GM19395 (cell line): ENCODE measurements at regions not wholly inside any gene's neighbourhood (a gene's known extent, or its start where the extent isn't known, plus 50 kb on each side); places are given as distances from the start of the nearest gene placed in this dataset.
"Not testable (repeated sequence)": the region's sequence is repeated elsewhere in the genome, so short reads cannot be mapped to it uniquely, and the experiment has no call there.

Experiments used
- ATAC-seq: cut with Tn5 transposase; IDR thresholded peaks from one replicate; pipeline ENCODE4 v1.9.1; 2021; ENCODE audit warnings: mild to moderate bottlenecking, moderate library complexity; ENCODE audit not compliant: unreplicated experiment

DNA sequence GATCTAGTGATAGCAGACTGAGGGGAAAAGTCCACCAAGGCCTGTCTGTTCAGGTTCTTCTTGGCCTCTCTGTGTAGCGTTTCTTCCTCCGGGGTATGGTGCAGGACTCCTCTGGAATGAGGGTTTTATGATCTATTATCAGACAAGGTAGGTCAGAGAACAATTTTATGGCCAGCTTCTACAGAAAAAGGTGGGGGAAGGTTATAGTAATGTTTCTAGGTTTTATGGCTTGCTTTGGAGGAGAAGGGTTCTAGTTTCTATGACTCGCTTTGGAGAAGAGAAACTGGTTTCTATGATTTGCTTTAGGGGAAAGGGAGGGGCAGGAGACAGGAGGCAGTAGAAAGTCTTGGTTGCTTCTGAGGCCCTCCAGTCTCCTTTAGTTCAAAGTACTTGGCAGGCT, 144.8 kb upstream of the LAMA2 start:
- peak; percentile 92 for ATAC-seq

GRCh38 chr6:128736780-128737179, 146.2 kb upstream of the LAMA2 start:
- no peak for ATAC-seq

GRCh38 chr6:128731249-128732165, 151.4 kb upstream of the LAMA2 start:
- ATAC-seq: no peak

DNA sequence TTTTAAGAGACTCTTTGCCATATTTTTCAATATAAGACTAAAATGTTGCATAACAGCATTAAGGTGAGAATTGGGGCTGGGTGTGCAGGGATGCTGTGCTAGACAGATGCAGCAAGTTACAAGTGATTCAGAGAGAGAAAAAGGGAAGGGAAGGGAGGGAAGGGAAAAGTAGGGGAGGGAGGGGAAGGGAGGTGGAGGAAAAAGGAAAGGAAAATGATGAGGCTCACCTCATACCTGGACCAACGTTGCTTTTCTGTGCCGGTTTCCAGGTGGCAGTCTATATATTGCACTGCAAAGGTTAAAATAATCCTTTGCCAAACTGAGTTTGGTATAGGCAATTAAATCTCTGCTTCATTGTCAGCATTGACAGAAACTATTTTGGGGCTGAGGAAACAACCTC, 155.4 kb upstream of the LAMA2 start:
- no peak for ATAC-seq

DNA sequence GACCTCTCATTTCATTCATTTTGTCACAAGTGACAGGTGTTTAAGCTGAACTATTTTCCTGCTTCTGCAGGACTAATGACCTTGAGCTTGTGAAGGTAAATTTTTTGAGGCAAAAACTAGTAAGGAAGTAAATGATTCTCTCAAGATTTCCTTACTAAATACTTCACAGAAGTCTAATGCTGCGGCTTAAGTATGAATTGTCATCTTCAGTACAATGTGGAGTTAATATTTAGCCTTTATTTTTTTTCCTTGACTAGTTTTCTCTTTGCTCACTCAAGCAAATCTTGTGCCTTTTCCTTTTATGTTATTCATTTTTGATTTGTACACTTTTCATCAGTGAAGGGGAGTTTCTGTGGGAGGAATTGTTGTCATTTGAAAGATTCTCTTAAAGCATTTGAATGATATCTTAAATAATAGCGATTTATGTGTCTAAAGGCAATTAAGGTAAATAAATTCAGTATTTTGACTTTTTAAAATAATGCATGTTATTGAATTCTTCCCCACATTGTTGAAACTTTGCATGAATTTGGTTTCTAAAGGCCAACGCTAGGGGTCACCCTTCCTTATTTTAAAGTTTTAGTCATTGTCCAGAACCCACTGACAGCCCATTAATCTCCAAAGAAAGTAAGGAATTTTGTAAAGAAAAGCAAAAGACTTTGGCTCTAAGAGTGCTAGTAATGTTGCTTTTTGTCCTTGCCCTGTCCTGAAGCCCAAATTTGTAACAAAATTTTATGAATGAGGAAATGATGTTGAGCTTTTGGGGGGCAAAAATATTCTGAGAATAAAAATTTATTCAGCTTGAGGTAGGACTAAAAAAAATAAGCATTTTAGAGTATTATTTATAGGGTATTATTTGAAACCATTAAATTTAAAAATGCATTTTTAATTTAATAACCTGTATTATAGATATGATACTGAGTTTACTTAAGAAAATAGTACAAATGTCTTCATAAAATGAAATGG, 157.4 kb upstream of the LAMA2 start:
- peak; percentile 58 for ATAC-seq

DNA sequence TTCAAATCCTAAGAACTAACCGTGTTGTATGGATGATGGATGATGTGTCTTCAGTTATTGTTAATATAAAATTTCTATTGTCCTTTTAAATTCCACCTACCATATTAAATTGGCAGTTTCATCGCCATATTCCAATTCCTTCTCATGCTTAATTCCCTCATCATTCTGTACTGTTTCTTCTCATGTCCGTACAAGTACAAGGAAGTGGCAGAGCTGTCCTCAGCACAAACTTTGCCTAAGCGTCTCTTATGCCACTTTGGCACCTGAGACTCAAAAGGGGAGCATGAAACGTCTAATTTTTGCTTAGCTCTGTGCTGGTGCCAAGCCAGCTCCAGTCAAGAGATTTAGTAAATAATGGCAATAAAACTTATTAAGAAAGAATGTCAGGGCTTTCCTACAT, 158.2 kb upstream of the LAMA2 start:
- ATAC-seq: no peak

GRCh38 chr6:128723667-128724066, 159.3 kb upstream of the LAMA2 start:
- ATAC-seq: no peak

- no peak for ATAC-seq
Measured at GRCh38 chr6:128720891-128721290, 162.0 kb upstream of the LAMA2 start.

DNA sequence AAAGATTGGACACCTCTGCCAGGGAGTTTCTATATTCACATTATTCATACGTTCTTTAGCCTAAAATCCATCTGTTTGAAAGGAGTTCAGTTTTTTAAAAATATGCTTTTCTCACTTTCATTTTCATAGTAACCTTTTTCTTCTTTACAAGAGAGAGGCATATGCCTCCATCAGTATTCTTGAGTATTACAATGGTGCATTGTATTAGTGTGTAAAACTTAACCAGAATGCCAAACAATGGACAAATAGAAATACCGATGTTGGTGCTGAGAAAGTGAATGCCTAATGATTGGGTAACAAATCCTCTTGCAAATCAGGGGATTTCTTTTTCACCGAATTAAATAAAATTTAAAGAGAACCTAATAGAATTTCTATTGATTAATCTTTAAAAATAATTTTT, 163.2 kb upstream of the LAMA2 start:
- no peak for ATAC-seq

DNA sequence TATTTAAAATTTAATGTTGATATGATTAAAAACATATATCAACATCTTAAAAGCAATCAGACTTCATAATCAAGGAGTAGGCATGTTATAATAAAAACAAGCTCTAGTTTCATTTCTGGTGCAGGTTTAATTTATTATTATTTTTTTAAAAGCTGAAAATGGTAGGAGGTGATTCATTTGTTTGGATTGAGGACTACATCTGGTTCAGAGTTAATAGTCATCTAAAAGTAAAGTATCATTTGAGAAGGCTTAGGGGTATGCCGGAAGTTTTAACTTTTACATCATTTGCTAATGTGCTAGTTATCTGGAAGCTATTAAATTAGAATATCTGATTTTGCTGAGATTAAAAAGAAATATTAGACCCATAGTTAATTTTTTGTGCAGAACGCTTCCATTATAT, 169.5 kb upstream of the LAMA2 start:
- no peak for ATAC-seq

GRCh38 chr6:128712898-128713297, 170.0 kb upstream of the LAMA2 start:
- no peak for ATAC-seq

DNA sequence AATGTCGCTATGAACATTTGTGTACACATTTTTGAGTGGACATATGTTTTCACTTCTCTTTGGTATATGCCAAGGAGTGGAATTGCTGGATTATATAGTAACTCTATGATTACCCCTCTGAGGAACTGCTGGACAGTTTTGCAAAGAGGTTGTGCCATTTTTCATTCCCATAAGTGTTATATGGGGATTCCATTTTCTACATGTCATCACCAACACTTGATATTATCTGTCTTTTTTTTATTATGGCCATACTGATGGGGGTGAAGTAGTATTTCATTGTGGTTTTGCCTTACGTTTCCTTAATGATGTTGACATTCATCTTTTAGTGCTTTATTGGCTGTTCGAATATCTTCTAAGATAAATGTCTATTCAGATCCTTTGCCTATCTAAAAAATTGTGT, 171.8 kb upstream of the LAMA2 start:
- no peak for ATAC-seq

GRCh38 chr6:128710315-128710714, 172.6 kb upstream of the LAMA2 start:
- ATAC-seq: no peak

DNA sequence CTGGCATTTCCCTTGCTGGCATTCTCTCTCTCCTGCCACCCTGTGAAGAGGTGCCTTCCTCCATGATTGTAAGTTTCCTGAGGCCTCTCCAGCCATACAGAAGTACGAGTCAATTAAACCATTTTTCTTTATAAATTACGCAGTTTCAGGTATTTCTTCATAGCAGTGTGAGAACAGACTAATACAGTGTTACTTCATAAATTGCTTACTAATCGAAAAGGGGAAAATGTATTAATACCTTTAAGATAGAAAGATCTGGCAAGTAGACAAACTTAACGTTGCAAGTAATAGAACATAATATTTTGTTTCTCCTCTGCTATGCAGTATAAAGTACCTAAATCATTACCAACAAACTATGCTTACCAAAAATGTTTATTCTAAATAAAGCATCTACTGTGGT, 178.3 kb upstream of the LAMA2 start:
- ATAC-seq: no peak

DNA sequence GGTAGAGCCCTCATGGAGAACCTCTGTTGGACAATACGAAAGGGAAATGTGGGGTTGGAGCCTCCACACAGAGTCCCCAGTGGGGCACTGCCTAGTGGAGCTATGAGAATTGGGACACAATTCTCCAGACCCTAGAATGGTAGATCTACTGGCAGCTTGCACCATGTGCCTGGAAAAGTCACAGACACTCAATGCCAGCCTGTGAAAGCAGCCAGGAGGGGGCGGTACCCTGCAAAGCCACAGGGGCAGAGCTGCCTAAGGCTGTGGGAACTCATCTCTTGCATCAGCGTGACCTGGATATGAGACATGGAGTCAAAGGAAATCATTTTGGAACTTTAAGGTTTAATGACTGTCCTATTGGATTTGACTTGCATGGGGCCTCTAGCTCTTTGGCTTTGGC, 179.1 kb upstream of the LAMA2 start:
- not testable (repeated sequence) for ATAC-seq

- ATAC-seq: no peak
Measured at GRCh38 chr6:128696691-128697689, 176.6 kb upstream of the PTPRK start.

- peak; percentile 95 for ATAC-seq
Measured at GRCh38 chr6:128694303-128695009, 174.1 kb upstream of the PTPRK start.

- no peak for ATAC-seq
Measured at GRCh38 chr6:128690063-128690462, 169.7 kb upstream of the PTPRK start.

- ATAC-seq: peak; percentile 73
Measured at GRCh38 chr6:128686084-128686483, 165.7 kb upstream of the PTPRK start.

DNA sequence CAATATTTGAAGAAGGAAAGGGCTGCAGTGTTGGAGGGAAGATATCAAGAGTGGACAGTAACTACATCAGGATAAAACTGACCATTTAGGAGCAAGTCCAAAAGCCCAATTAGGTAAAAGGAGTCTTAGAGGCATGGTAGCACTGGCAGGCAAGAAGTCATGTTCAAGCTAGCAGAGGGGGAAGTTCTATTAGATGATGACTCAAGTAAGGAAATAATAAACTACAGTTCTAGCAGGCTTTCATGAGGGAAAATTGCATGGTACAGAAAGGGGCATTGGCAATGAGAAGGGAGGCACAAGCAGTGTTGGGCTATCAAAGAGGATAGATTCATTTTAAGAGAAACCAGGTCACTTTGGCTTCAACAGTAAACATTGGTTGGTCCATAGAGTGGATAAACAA, 156.1 kb upstream of the PTPRK start:
- no peak for ATAC-seq
